ENCODE measurements at regions not wholly inside any gene's neighbourhood (a gene's known extent, or its start where the extent isn't known, plus 50 kb on each side); places are given as distances from the start of the nearest gene placed in this dataset.

- TF ChIP-seq POLR2A (IDR thresholded peaks at IDR 0.05) (no peak), CTCF (IDR thresholded peaks at IDR 0.05) (peak; percentile 52 to 61 (median 55))
Observed at GRCh38 chr2:235106874-235107639, 155.2 kb downstream of the SH3BP4 start.

All from testis (tissue), 2 donors.